ENCODE measurements at regions not wholly inside any gene's neighbourhood (a gene's known extent, or its start where the extent isn't known, plus 50 kb on each side); places are given as distances from the start of the nearest gene placed in this dataset.

GRCh38 chr2:120796094-120796493, 60.4 kb downstream of the GLI2 start (continued):
- TF ChIP-seq ZNF616 (CRISPR knock-in tag; IDR thresholded peaks at IDR 0.05; ENCODE audit: low read depth) (no peak), HNF4G (IDR thresholded peaks at IDR 0.05; ENCODE audit: borderline replicate concordance, low read depth, low read length) (no peak), HNF4G (CRISPR knock-in tag; IDR thresholded peaks at IDR 0.05; ENCODE audit: borderline replicate concordance, low read depth) (no peak), ZNF775 (CRISPR knock-in tag; IDR thresholded peaks at IDR 0.05; ENCODE audit: borderline replicate concordance) (no peak), LBX2 (CRISPR knock-in tag; IDR thresholded peaks at IDR 0.05; ENCODE audit: borderline replicate concordance) (no peak)

GRCh38 chr2:120797421-120798221, 62.0 kb downstream of the GLI2 start:
- WGBS (ENCODE audit: low lambda C conversion rate): 40% methylated on average over 19 of the region's 19 CpGs
- no peak for TF ChIP-seq ZNF451 (CRISPR knock-in tag; IDR thresholded peaks at IDR 0.05)
- TF ChIP-seq BRF2 (CRISPR knock-in tag; IDR thresholded peaks at IDR 0.05): no peak
- no peak for TF ChIP-seq PCBP1 (IDR thresholded peaks at IDR 0.05; ENCODE audit: borderline replicate concordance, low read depth, low read length)
- no peak for TF ChIP-seq GTF3A (CRISPR knock-in tag; conservative IDR thresholded peaks at IDR 0.05)
- TF ChIP-seq DBP (CRISPR knock-in tag; IDR thresholded peaks at IDR 0.05; ENCODE audit: not compliant biosample characterization): no peak
- no peak for TF ChIP-seq ZNF180 (CRISPR knock-in tag; IDR thresholded peaks at IDR 0.05; ENCODE audit: borderline replicate concordance, low read depth)
- TF ChIP-seq ZNF24 (IDR thresholded peaks at IDR 0.05): no peak
- no peak for TF ChIP-seq ZBTB44 (CRISPR knock-in tag; IDR thresholded peaks at IDR 0.05)
- TF ChIP-seq SNRNP70 (IDR thresholded peaks at IDR 0.05; ENCODE audit: low read depth, low read length): no peak
- TF ChIP-seq EHMT2 (IDR thresholded peaks at IDR 0.05; ENCODE audit: borderline replicate concordance, low read depth, low read length): no peak
- TF ChIP-seq TFAP4 (IDR thresholded peaks at IDR 0.05; ENCODE audit: borderline replicate concordance, low read depth): no peak
- TF ChIP-seq THAP7 (CRISPR knock-in tag; IDR thresholded peaks at IDR 0.05): no peak

More at GRCh38 chr2:120797421-120798221, 62.0 kb downstream of the GLI2 start:
- Histone ChIP-seq H4K20me1 (ENCODE audit: insufficient read depth, low read length) (no peaks in the 10 kb centered on the region), H3K9me3 (ENCODE audit: low read length) (no peaks in the 10 kb centered on the region), H3K4me1 (ENCODE audit: insufficient read depth, low read length) (no peaks in the 10 kb centered on the region), H3K27ac (ENCODE audit: extremely low read length, insufficient read depth, low read length) (no peak overlapping the region), H3K4me2 (ENCODE audit: low read depth, low read length) (no peak overlapping the region), H3K9ac (ENCODE audit: insufficient read depth, low read depth, low read length) (no peak overlapping the region), H3K4me3 (replicated peaks in 1 of 3; ENCODE audit: insufficient read depth in 1 of 3, low read depth in 2 of 3, low read length in 3 of 3) (no peak overlapping the region), H3K36me3 (replicated peaks in 1 of 2; ENCODE audit: control insufficient read depth in 1 of 2, insufficient read depth in 2 of 2, low read length in 2 of 2) (no peaks in the 10 kb centered on the region), H2AFZ (ENCODE audit: low read length) (no peak overlapping the region), H3K79me2 (ENCODE audit: insufficient read depth, low read length) (no peaks in the 10 kb centered on the region), H3K27me3 (ENCODE audit: control insufficient read depth in 1 of 2, insufficient read depth in 2 of 2, low read length in 2 of 2) (peaks cover 11 to 61% of the 10 kb centered on the region in 2 experiments; a peak in 4 of 5 replicates)
- ATAC-seq (no peak), DNase-seq (ENCODE audit: low spot score) (no peak), FAIRE-seq (no peak)
- intact Hi-C loops (cut with micrococcal nuclease; ENCODE audit: unreplicated experiment): no loop called here
- POLR2A ChIA-PET: no interaction called here
- CTCF ChIA-PET (ENCODE audit: low intra/inter-chr PET ratio, low total read pairs): no interaction called here
- no TSS peak for BruUV-seq (replicated peaks)
- in situ Hi-C loops (cut with HindIII; ENCODE audit: extremely low pct_ligation_motif_present, low pct_unique_long_range_greater_than_20kb): no loop called here

All from HepG2 (cell line).